GM19035 (cell line): ENCODE measurements at regions not wholly inside any gene's neighbourhood (a gene's known extent, or its start where the extent isn't known, plus 50 kb on each side); places are given as distances from the start of the nearest gene placed in this dataset.

Experiments used
- ATAC-seq: cut with Tn5 transposase; IDR thresholded peaks from one replicate; pipeline ENCODE4 v1.9.1; 2021; ENCODE audit not compliant: unreplicated experiment

DNA sequence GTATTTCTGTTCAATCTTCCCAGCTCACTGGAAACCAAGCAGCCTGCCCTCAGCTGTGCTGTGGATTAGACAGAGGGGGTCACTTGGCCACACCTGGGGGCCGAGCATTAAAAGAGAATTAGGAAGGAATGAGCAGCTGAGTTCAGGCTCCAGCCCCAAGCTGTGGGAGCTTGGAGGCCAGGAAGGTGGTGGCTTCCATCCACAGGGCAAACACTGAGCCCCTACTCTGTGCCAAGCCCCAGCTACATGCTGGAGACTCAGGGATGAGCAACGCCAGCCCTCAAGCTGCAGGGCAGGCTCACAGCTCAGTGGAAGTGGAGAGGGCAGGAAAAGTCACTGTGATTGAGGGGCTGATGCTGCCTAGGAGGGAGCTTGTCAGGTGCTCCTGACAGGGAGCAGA is 412.7 kb downstream of the BCL11B start:
- no peak for ATAC-seq

GRCh38 chr14:98864211-98864610 is 407.8 kb downstream of the BCL11B start:
- no peak for ATAC-seq

DNA sequence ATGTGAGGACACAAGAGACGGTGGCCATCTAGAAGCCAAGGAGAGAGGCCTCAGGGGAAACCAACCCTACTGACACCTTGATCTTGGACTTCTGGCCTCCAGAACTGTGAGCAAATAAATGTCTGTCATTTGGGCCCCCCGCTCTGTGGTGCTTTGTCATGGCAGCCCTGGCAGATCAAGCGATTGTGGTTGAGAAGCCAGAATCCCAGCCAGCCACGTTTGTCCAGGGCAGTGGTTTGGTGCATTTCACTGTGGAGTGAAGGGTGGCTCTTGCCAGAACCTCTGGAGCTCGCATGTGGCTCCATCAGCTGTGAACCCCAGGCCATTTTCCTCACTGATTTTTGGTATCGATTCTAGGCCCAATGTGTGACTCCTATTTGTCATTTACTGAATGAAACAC is 404.9 kb downstream of the BCL11B start:
- ATAC-seq: no peak

DNA sequence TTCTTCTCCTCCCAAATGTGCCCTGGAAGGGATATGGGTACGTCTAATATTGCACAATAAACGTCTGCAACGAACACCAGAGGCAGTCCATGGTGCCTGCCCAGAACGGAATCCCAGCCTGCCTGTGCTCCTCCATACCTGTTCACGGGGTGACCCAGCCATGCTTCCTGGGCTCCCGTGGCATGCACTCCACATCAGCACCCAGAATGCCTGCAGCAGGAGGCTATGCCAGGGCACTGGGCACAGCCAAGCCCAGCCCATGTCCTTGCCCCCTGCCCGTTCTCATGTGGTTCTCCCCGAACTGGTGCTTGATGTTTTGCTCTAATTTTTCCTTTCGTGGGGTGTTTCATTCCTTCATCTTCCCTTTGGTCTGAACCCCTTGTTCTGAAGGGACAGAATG is 404.3 kb downstream of the BCL11B start:
- no peak for ATAC-seq

GRCh38 chr14:98868866-98869265 is 403.1 kb downstream of the BCL11B start:
- ATAC-seq: no peak

GRCh38 chr14:98871796-98872195 is 400.2 kb downstream of the BCL11B start:
- ATAC-seq: no peak

- no peak for ATAC-seq
Measured at GRCh38 chr14:98877065-98877464, 394.9 kb downstream of the BCL11B start.

DNA sequence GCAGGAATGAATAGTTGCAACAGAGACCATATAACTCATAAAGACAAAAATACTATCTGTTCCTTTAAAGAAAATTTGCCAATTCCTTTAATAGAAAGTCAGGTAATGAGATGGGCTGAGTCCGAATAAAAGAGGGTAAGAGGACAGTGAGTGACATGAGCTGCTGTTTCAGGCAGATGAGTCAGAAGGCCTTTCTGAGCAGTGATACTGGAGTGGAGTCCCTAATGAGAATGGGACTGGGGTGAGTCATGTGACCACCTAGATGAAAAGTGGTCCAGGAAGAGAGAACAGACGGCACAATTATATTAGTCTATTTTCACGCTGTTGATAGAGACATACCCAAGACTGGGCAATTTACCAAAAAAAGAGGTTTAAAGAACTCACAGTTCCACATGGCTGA is 393.7 kb downstream of the BCL11B start:
- no peak for ATAC-seq

GRCh38 chr14:98886982-98887381 is 385.0 kb downstream of the BCL11B start:
- no peak for ATAC-seq

- ATAC-seq: no peak
Measured at GRCh38 chr14:98888281-98888680, 383.7 kb downstream of the BCL11B start.

DNA sequence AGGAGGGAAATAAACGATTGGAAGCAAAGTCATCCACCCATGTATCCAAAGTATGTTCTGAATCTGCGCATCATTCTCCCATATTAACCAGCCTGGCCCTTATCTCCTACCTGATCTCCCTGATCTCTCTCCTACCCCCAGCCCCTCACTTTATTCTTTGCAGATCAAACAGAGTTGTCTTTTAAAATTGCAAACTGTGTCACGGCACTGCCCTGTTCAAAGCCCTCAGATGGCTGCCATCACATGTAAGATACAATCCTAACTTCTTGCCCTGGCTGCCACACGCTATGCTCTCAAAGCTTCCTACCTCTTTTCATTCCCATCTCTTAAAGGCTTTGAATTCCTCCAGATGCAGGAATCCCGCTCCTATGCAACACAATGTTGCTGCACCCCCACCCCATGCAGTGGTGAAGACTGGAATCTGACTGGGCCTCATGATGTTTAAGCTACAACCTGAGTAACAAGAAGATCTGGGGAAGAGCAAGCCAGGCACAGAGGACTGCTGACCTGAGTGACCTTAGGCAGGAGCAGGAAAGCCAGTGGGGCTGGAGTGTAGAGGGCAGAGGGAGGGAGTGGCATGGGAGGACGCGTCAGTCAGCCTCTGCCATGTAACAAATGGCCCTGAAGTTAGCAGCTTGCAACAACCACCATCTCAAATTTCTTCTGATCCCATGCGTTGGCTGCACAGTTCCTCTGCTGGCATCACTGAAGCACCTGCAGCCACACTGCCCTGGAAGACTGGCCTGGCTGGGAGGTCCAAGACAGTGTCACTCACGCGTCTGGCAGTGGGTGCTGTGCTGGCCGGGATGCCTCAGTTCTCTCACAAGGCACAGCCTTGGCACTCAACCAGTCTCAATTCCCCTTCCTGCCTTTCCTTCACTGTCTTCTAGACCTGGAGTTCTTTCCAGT is 382.8 kb downstream of the BCL11B start:
- no peak for ATAC-seq

DNA sequence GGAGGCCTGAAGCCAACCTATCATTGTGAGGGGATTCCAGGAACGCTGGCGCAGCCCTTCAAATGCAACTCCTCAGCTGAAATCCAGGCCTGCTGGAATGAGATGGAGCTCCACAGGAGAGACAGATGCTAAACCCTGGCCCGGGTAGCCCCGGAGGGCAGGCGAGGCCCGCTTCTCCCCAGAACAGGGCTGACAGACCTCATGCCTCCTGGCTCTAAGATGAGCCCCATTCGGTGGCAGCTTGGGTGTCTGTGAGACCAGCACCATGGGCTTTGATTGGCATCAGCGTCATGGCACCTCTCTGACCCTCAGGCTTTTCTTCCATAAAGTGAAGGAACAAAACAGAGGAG is 382.2 kb downstream of the BCL11B start:
- no peak for ATAC-seq

- ATAC-seq: no peak
Measured at GRCh38 chr14:98890556-98891340, 381.2 kb downstream of the BCL11B start.

- no peak for ATAC-seq
Measured at GRCh38 chr14:98893675-98894074, 378.3 kb downstream of the BCL11B start.

DNA sequence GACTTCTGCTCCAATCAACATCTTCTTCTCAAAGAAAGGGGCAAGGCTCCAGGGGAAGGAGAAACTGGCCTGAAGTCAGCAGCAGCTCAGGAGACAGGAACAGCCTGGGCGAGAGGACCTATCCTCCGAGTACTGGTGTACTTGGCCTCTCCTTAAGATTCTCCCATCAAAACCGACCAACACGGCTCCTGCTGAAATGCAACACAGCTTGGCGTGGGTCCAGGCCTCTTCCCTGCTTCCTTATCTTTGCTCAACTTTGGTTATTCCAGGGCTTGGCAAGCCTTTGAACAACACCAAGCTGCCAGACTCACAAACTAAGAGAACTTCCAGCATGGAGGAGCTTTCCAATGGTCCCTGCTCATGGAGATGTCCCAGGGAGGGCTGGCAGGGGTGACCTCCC is 377.4 kb downstream of the BCL11B start:
- no peak for ATAC-seq

GRCh38 chr14:98896449-98896848 is 375.5 kb downstream of the BCL11B start:
- no peak for ATAC-seq

- no peak for ATAC-seq
Measured at GRCh38 chr14:98897605-98898309, 374.2 kb downstream of the BCL11B start.

- no peak for ATAC-seq
Measured at GRCh38 chr14:98899441-98899840, 372.6 kb downstream of the BCL11B start.

DNA sequence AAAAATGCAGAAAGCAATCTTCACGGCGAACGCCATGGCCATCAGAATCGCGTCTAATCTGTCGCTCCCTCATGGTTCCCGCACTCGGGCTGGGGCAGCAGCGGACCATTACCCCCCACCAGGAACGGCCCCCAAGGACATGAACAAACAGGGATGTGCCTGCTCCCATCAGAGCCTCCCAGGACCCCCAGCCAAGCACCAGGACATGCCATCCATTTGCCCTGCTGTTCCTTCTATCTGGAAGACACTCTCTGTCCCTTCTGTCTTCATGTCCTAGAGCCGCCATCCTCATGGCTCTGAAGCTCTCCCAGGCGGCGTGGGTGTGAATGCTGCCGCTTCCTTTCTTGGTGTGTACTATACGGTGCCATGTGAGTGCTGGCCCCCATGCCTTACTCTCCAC is 371.8 kb downstream of the BCL11B start:
- ATAC-seq: no peak

DNA sequence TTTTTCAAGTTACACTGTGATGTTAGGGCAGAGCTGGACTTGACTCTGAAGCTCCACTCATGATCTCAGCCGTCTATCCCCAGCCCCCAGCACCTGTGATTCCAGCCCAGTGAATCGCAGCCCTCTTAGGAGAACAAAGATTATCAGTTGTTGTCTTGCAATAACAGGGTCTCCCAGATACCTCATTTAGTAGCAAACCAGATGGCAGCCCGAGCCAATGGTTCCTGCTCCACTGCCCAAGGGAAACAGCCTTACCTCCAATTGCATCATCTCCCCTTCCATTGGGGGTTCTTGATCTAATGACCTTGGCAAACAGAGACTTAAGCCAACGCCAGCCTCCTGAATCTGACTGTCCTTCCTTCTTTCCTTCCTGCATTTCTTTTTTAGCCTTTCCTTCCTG is 371.2 kb downstream of the BCL11B start:
- no peak for ATAC-seq

DNA sequence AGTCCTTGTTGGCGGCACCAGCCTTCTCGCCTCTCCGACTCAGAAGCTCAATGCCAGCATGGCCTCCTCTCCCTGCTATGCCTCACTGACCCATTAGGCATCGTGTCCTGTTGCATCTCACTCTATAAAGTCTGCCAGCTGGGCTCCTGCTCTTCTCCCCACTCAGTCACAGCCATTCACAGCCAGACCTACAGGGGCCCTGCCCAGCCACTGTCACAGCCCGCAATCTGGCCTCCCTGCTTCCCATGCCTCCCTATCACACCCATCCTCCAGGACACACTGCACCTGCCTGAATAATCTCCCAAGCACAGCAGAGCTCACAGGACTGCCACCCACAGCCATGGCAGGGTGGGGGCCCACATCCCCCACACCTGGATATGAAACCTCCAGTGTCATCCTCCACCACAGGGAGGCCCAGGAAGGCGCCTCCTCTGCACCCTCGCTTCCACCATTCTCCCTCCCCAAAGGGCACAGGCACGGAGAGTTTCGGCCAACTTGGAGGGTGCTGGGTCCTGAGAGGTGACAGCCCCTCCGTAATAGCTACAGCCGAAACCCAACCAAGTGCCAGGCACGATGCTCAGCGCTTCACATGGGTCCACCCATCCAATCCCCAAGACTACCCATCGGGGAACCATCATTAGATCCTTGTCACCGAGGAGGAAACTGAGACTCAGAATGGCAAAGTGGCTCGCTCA is 370.3 kb downstream of the BCL11B start:
- ATAC-seq: no peak
